Nephron (organoid): ENCODE measurements at regions not wholly inside any gene's neighbourhood (a gene's known extent, or its start where the extent isn't known, plus 50 kb on each side); places are given as distances from the start of the nearest gene placed in this dataset.

Experiments used
- H3K27ac Mint-ChIP-seq, 3 experiments: 2 replicates each; pipeline ENCODE4 v1.8.0; 2020; ENCODE audit warnings: mixed read lengths in 3 of 3, mild to moderate bottlenecking in 2 of 3, moderate library complexity in 1 of 3
- H3K27me3 Mint-ChIP-seq: 2 replicates; pipeline ENCODE4 v1.8.0; 2021; ENCODE audit warnings: low read depth, mild to moderate bottlenecking, moderate library complexity, mixed read lengths
- H3K36me3 Mint-ChIP-seq: 2 replicates; pipeline ENCODE4 v1.8.0; 2020; ENCODE audit warnings: low read depth, mixed read lengths
- H3K4me1 Mint-ChIP-seq: 2 replicates; pipeline ENCODE4 v1.8.0; 2020; ENCODE audit warnings: mixed read lengths
- H3K4me3 Mint-ChIP-seq, 3 experiments: 2 replicates each; pipeline ENCODE4 v1.8.0; 2020; ENCODE audit warnings: mild to moderate bottlenecking in 3 of 3, mixed read lengths in 3 of 3, moderate library complexity in 2 of 3
- H3K9me3 Mint-ChIP-seq: 2 replicates; pipeline ENCODE4 v1.8.0; 2020; ENCODE audit warnings: mixed read lengths
- TF ChIP-seq, protein P1 (sequence below), 3 experiments: fragments of 200-600 bp; sonication (generic); IDR thresholded peaks; one replicate each; pipeline ENCODE4 v1.5.0; 2021; ENCODE audit warnings: antibody characterized with exemption in 3 of 3; ENCODE audit not compliant: unreplicated experiment in 3 of 3

DNA sequence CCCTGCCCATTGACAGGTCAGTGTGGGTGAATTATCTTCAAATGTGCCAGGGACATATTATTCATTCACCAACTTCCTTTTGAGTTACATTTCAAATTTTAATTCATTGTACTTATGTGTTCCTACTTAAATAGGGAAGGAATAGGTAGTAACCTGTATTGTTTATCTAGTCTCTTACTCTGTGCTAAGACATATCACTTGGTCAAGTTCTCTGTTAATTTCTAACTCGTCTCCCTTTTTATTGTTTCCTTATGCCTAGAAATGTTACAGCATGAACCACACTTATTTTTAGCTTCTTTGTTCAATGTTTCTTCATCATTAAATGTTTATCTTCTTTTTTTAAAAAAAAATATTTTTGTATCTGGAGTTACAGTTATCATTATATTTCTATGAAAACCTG is 151.9 kb downstream of the HAUS1 start:
- Mint-ChIP-seq H3K4me3 (no peak overlapping the region), H3K36me3 (peaks cover 16% of the 10 kb centered on the region), H3K27ac (peak overlapping the region in 1 of 3 experiments; percentile 22), H3K9me3 (no peaks in the 10 kb centered on the region), H3K4me1 (peaks cover 16% of the 10 kb centered on the region), H3K27me3 (no peaks in the 10 kb centered on the region)
- TF ChIP-seq, protein P1, sequence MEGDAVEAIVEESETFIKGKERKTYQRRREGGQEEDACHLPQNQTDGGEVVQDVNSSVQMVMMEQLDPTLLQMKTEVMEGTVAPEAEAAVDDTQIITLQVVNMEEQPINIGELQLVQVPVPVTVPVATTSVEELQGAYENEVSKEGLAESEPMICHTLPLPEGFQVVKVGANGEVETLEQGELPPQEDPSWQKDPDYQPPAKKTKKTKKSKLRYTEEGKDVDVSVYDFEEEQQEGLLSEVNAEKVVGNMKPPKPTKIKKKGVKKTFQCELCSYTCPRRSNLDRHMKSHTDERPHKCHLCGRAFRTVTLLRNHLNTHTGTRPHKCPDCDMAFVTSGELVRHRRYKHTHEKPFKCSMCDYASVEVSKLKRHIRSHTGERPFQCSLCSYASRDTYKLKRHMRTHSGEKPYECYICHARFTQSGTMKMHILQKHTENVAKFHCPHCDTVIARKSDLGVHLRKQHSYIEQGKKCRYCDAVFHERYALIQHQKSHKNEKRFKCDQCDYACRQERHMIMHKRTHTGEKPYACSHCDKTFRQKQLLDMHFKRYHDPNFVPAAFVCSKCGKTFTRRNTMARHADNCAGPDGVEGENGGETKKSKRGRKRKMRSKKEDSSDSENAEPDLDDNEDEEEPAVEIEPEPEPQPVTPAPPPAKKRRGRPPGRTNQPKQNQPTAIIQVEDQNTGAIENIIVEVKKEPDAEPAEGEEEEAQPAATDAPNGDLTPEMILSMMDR (IDR thresholded peaks at IDR 0.05; ENCODE audit: unreplicated experiment in 3 of 3) = no peak

DNA sequence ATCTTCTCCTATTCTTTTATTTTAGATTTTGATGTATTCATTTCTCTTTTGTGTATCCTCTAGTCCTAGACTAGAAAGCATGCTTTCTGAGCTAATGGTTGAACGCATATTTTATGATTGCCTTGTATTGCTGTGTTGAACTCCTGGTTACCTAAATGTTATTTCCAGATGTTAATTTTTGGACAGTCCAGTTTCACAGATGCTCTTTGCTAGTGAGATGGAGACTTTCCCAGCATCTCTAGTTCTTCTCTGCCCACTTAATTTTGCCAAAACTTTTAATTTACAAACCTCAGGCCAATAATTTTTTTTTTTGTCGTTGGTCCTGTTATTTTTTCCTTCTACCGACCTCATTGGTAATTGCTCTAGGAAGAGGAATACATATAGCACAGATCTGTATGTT is 153.2 kb downstream of the HAUS1 start:
- peaks cover 16% of the 10 kb centered on the region for H3K36me3 Mint-ChIP-seq
- H3K4me3 Mint-ChIP-seq = no peak overlapping the region
- H3K27me3 Mint-ChIP-seq = no peaks in the 10 kb centered on the region
- TF ChIP-seq, protein P1 (IDR thresholded peaks at IDR 0.05; ENCODE audit: unreplicated experiment in 3 of 3) = no peak
- peaks cover 16% of the 10 kb centered on the region for H3K4me1 Mint-ChIP-seq
- peak overlapping the region in 2 of 3 experiments; percentile 21 to 28 for H3K27ac Mint-ChIP-seq
- no peaks in the 10 kb centered on the region for H3K9me3 Mint-ChIP-seq

DNA sequence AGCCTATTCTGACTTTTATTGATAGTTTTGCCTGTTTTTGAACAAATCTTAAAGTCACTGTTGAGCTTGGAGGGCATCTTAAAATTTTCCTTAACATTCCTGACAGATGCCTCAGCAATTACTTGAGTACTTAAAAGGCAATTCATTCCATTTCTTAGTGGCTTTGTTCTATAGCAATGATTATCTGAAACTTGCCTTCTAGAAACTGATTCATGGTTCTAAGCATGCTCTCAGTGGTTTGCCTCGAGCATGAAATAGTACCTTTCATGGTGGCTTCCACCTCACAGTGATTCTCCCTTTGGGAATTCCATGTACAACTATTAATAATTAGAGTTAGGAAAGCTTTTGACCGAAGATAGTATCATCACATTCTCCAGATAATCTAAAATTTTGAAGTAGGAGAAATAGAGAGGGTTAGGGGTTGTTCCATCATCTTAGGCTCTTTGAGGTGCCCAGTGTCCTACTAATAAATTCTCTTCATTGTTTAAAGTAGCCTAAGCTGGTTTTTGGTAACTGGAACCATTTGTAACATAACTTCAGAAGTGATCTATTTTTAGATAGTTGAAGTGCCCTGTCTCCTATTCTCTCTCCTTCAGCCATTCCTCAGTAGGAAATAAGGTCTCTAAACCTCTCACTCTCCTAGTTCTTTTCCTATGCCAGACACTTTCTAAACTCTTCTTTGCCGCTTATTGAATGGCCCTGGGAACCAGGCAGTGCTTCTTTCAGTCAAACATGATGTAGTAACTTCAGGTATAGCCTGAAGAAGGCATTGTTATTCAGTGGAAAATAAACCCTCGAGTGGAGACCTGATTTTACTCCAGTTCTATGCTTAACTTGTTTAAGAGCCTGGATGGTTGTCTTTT is 156.1 kb downstream of the HAUS1 start:
- Mint-ChIP-seq H3K27me3 (no peaks in the 10 kb centered on the region), H3K4me3 (no peak overlapping the region), H3K27ac (no peak overlapping the region), H3K36me3 (peaks cover 30% of the 10 kb centered on the region), H3K4me1 (peaks cover 16% of the 10 kb centered on the region), H3K9me3 (no peaks in the 10 kb centered on the region)
- TF ChIP-seq, protein P1 (IDR thresholded peaks at IDR 0.05; ENCODE audit: unreplicated experiment in 3 of 3) = no peak

DNA sequence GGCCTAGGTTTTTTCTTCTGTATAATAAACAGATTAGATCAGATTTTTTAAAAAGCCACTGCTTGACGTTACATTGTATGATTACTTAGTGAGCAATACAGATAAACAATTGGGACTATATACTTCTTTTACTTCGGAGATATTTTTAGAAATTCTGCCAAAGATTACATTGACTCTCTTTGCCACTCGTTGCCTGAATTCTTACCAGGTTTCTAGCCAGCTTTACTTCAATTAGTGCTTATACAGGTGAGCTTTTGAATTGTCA is 156.6 kb downstream of the HAUS1 start:
- Mint-ChIP-seq H3K9me3 (no peaks in the 10 kb centered on the region), H3K36me3 (peaks cover 27% of the 10 kb centered on the region), H3K4me3 (no peak overlapping the region), H3K4me1 (peaks cover 16% of the 10 kb centered on the region), H3K27me3 (no peaks in the 10 kb centered on the region), H3K27ac (no peak overlapping the region)
- TF ChIP-seq, protein P1 (IDR thresholded peaks at IDR 0.05; ENCODE audit: unreplicated experiment in 3 of 3) = no peak

DNA sequence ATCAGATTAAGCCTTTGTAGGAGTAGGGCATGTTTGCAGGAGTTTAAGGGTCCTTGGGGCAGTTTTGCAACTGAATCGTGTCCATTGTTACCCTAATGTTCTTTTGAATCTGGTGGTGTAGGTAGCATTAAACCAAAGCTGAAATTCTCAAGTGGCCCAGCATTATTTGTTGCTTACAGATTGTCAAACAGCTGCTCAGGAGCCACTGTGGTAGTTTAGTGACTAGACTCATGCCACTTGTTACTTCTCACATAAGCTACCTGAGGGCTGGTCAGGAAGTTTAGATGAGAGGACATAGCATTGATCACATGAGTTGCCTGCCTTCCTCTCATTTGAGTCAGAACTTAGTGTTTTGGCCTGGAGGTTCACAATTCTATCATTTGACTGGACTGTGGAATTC is 157.6 kb downstream of the HAUS1 start:
- H3K4me3 Mint-ChIP-seq = no peak overlapping the region
- peaks cover 18% of the 10 kb centered on the region for H3K36me3 Mint-ChIP-seq
- TF ChIP-seq, protein P1 (IDR thresholded peaks at IDR 0.05; ENCODE audit: unreplicated experiment in 3 of 3) = no peak
- H3K4me1 Mint-ChIP-seq = peaks cover 16% of the 10 kb centered on the region
- no peaks in the 10 kb centered on the region for H3K27me3 Mint-ChIP-seq
- no peaks in the 10 kb centered on the region for H3K9me3 Mint-ChIP-seq
- H3K27ac Mint-ChIP-seq = no peak overlapping the region

DNA sequence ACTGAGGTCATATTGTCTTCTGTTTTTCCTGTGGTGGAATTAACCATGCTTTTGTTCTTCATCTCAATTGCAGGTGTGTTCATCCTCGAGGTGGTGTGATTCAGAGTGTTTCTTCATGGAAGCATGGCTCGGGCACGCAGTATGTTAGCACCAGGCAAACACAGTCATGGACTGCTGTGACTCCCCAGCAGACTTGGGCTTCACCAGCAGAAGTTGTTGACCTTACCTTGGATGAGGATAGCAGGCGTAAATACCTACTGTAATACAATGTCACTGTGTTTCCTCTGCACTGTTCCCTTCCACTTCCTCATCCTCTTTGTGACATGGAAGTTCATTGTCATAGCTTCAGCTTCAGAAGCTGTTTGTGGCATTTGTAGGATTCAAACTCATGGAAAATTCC is 158.7 kb downstream of the HAUS1 start:
- H3K27me3 Mint-ChIP-seq = no peaks in the 10 kb centered on the region
- H3K27ac Mint-ChIP-seq = no peak overlapping the region
- H3K4me3 Mint-ChIP-seq = no peak overlapping the region
- TF ChIP-seq, protein P1 (IDR thresholded peaks at IDR 0.05; ENCODE audit: unreplicated experiment in 3 of 3) = no peak
- H3K36me3 Mint-ChIP-seq = peaks cover 20% of the 10 kb centered on the region
- no peaks in the 10 kb centered on the region for H3K9me3 Mint-ChIP-seq
- peaks cover 10% of the 10 kb centered on the region for H3K4me1 Mint-ChIP-seq
